ENCODE measurements at regions not wholly inside any gene's neighbourhood (a gene's known extent, or its start where the extent isn't known, plus 50 kb on each side); places are given as distances from the start of the nearest gene placed in this dataset.
"Not testable (repeated sequence)": the region's sequence is repeated elsewhere in the genome, so short reads cannot be mapped to it uniquely, and the experiment has no call there.

GRCh38 chr3:106963442-106963841, 413.8 kb upstream of the CCDC54 start:
- intact Hi-C loops (cut with DNase I; ENCODE audit: low total_unique reads): no loop called here

GRCh38 chr3:106965307-106965706, 411.9 kb upstream of the CCDC54 start:
- Histone ChIP-seq H3K4me3 (no peak overlapping the region), H3K36me3 (peaks cover 0 to 2% of the 10 kb centered on the region in 2 donors), H3K27ac (no peak overlapping the region), H3K27me3 (no peaks in the 10 kb centered on the region), H3K4me1 (no peaks in the 10 kb centered on the region), H3K9me3 (no peaks in the 10 kb centered on the region)
- intact Hi-C loops (cut with DNase I; ENCODE audit: low total_unique reads): no loop called here
- DNase-seq: no peak
- TF ChIP-seq CTCF (IDR thresholded peaks at IDR 0.05) (no peak), POLR2A (IDR thresholded peaks at IDR 0.05) (no peak)

More at GRCh38 chr3:106963442-106963841, 413.8 kb upstream of the CCDC54 start:
- H3K27me3 ChIP-seq: no peaks in the 10 kb centered on the region
- H3K4me3 ChIP-seq: no peak overlapping the region
- peak overlapping the region in 1 of 2 donors; percentile 49 for H3K27ac ChIP-seq
- H3K36me3 ChIP-seq: peaks cover 0 to 2% of the 10 kb centered on the region in 2 donors
- no peak for TF ChIP-seq CTCF (IDR thresholded peaks at IDR 0.05)
- no peak for TF ChIP-seq POLR2A (IDR thresholded peaks at IDR 0.05)
- no peaks in the 10 kb centered on the region for H3K4me1 ChIP-seq
- H3K9me3 ChIP-seq: no peaks in the 10 kb centered on the region
- no peak for DNase-seq

GRCh38 chr3:106969596-106969995, 407.6 kb upstream of the CCDC54 start:
- Histone ChIP-seq H3K4me1 (no peaks in the 10 kb centered on the region), H3K9me3 (no peaks in the 10 kb centered on the region), H3K4me3 (no peak overlapping the region), H3K36me3 (peaks cover 0 to 2% of the 10 kb centered on the region in 2 donors), H3K27ac (no peak overlapping the region), H3K27me3 (no peaks in the 10 kb centered on the region)
- intact Hi-C loops (cut with DNase I; ENCODE audit: low total_unique reads): no loop called here
- no peak for DNase-seq
- TF ChIP-seq POLR2A (IDR thresholded peaks at IDR 0.05) (no peak), CTCF (IDR thresholded peaks at IDR 0.05) (no peak)

GRCh38 chr3:106981392-106981791, 395.8 kb upstream of the CCDC54 start:
- no peaks in the 10 kb centered on the region for H3K27me3 ChIP-seq
- H3K9me3 ChIP-seq: no peaks in the 10 kb centered on the region
- H3K4me3 ChIP-seq: no peak overlapping the region
- H3K4me1 ChIP-seq: no peaks in the 10 kb centered on the region
- no peak for TF ChIP-seq CTCF (IDR thresholded peaks at IDR 0.05)
- no peak for TF ChIP-seq POLR2A (IDR thresholded peaks at IDR 0.05)
- no peak for DNase-seq
- H3K36me3 ChIP-seq: no peaks in the 10 kb centered on the region
- H3K27ac ChIP-seq: no peak overlapping the region
- intact Hi-C loops (cut with DNase I; ENCODE audit: low total_unique reads): no loop called here

GRCh38 chr3:106985721-106986120, 391.5 kb upstream of the CCDC54 start:
- H3K4me3 ChIP-seq: no peak overlapping the region

GRCh38 chr3:106998841-106999682, 378.2 kb upstream of the CCDC54 start:
- not testable (repeated sequence) for H3K9me3 ChIP-seq, DNase-seq, H3K27ac ChIP-seq

More at GRCh38 chr3:106985721-106986120, 391.5 kb upstream of the CCDC54 start:
- TF ChIP-seq POLR2A (IDR thresholded peaks at IDR 0.05): no peak
- no peak for TF ChIP-seq CTCF (IDR thresholded peaks at IDR 0.05)
- Histone ChIP-seq H3K27ac (no peak overlapping the region), H3K4me1 (no peaks in the 10 kb centered on the region), H3K36me3 (no peaks in the 10 kb centered on the region), H3K9me3 (no peaks in the 10 kb centered on the region), H3K27me3 (no peaks in the 10 kb centered on the region)
- DNase-seq: no peak
- intact Hi-C loops (cut with DNase I; ENCODE audit: low total_unique reads): no loop called here

More at GRCh38 chr3:106998841-106999682, 378.2 kb upstream of the CCDC54 start:
- H3K4me3 ChIP-seq; H3K4me1 ChIP-seq; intact Hi-C loops (cut with DNase I; ENCODE audit: low total_unique reads); H3K36me3 ChIP-seq; H3K27me3 ChIP-seq: not testable (repeated sequence)

Measured in uterus (tissue), 3 donors.